ENCODE measurements at regions not wholly inside any gene's neighbourhood (a gene's known extent, or its start where the extent isn't known, plus 50 kb on each side); places are given as distances from the start of the nearest gene placed in this dataset.

DNA sequence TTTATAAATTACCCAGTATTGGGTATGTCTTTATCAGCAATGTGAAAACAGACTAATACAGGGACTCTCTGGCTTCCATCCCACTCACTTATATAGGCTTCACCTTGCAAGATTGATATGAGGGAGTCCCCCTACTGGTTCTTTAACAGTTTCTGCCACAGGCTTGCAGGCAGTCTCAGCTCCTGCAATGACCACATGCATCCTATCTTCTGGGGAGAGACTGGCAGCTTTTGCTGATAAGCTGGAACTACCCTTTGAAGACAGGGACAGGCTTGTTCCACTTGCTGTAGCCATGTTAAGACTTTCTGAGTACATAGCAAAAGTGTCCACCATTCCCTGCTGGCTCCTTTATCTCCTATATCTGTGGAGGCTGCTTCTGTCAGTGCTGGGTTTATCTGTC lies 531.7 kb upstream of the FLRT2 start:
- TF ChIP-seq, protein P1, sequence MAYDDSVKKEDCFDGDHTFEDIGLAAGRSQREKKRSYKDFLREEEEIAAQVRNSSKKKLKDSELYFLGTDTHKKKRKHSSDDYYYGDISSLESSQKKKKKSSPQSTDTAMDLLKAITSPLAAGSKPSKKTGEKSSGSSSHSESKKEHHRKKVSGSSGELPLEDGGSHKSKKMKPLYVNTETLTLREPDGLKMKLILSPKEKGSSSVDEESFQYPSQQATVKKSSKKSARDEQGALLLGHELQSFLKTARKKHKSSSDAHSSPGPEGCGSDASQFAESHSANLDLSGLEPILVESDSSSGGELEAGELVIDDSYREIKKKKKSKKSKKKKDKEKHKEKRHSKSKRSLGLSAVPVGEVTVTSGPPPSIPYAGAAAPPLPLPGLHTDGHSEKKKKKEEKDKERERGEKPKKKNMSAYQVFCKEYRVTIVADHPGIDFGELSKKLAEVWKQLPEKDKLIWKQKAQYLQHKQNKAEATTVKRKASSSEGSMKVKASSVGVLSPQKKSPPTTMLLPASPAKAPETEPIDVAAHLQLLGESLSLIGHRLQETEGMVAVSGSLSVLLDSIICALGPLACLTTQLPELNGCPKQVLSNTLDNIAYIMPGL (CRISPR knock-in tag; IDR thresholded peaks at IDR 0.05; ENCODE audit: borderline replicate concordance) = no peak
- no peak for TF ChIP-seq JUNB (IDR thresholded peaks at IDR 0.05)
- no peak for TF ChIP-seq POLR2A (IDR thresholded peaks at IDR 0.05; ENCODE audit: low read length)
- TF ChIP-seq EP300 (IDR thresholded peaks at IDR 0.05) = no peak
- no peak for TF ChIP-seq JUN (IDR thresholded peaks at IDR 0.05)
- TF ChIP-seq, protein P2, sequence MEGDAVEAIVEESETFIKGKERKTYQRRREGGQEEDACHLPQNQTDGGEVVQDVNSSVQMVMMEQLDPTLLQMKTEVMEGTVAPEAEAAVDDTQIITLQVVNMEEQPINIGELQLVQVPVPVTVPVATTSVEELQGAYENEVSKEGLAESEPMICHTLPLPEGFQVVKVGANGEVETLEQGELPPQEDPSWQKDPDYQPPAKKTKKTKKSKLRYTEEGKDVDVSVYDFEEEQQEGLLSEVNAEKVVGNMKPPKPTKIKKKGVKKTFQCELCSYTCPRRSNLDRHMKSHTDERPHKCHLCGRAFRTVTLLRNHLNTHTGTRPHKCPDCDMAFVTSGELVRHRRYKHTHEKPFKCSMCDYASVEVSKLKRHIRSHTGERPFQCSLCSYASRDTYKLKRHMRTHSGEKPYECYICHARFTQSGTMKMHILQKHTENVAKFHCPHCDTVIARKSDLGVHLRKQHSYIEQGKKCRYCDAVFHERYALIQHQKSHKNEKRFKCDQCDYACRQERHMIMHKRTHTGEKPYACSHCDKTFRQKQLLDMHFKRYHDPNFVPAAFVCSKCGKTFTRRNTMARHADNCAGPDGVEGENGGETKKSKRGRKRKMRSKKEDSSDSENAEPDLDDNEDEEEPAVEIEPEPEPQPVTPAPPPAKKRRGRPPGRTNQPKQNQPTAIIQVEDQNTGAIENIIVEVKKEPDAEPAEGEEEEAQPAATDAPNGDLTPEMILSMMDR (IDR thresholded peaks at IDR 0.05) = no peak
- TF ChIP-seq, protein P3, sequence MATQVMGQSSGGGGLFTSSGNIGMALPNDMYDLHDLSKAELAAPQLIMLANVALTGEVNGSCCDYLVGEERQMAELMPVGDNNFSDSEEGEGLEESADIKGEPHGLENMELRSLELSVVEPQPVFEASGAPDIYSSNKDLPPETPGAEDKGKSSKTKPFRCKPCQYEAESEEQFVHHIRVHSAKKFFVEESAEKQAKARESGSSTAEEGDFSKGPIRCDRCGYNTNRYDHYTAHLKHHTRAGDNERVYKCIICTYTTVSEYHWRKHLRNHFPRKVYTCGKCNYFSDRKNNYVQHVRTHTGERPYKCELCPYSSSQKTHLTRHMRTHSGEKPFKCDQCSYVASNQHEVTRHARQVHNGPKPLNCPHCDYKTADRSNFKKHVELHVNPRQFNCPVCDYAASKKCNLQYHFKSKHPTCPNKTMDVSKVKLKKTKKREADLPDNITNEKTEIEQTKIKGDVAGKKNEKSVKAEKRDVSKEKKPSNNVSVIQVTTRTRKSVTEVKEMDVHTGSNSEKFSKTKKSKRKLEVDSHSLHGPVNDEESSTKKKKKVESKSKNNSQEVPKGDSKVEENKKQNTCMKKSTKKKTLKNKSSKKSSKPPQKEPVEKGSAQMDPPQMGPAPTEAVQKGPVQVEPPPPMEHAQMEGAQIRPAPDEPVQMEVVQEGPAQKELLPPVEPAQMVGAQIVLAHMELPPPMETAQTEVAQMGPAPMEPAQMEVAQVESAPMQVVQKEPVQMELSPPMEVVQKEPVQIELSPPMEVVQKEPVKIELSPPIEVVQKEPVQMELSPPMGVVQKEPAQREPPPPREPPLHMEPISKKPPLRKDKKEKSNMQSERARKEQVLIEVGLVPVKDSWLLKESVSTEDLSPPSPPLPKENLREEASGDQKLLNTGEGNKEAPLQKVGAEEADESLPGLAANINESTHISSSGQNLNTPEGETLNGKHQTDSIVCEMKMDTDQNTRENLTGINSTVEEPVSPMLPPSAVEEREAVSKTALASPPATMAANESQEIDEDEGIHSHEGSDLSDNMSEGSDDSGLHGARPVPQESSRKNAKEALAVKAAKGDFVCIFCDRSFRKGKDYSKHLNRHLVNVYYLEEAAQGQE (IDR thresholded peaks at IDR 0.05) = no peak
- no peak for TF ChIP-seq CBX8 (IDR thresholded peaks at IDR 0.05)
